ENCODE measurements at regions not wholly inside any gene's neighbourhood (a gene's known extent, or its start where the extent isn't known, plus 50 kb on each side); places are given as distances from the start of the nearest gene placed in this dataset.
"Not testable (repeated sequence)": the region's sequence is repeated elsewhere in the genome, so short reads cannot be mapped to it uniquely, and the experiment has no call there.

DNA sequence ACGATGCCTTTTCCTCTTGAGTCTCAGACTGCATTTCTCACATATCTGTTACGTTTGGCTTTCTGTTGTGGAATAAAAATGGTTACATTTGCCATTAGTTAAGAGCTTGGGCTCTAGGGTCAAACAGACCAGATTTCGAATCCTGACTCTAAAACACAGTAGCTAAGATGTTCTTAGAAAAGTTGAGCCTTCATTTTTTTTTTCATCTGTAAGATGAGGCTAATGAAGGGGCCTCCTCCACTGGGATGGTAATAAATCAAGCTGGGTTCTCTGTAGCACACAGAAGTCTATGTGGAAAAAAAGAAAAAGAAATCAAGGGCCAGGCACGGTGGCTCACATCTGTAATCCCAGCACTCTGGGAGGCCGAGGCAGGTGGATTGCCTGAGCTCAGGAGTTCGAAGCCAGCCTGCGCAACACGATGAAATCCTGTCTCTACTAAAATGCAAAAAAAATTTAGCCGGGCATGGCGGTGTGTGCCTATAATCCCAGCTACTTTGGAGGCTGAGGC is 49.9 kb upstream of the CAPRIN1 start:
- no peak for DNase-seq (ENCODE audit: low read depth, low spot score)

DNA sequence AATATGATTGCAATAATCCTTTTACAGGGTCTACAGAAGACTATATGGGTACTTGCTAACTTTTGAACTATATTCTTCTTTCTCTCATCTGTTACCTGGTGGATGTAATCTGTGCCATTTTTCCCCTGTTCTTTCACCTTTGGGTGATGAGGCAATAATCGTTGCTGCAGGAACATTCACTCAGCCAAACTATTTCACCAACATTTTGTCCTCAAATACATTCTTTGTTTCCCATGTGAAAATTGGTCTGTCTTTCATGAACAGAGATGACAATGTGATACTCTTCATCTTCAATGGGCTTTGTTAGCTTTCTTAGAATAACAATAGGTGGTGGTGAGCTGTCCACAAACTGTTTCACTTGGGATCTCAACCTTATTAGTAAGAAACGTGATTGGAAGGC is 52.1 kb upstream of the CAPRIN1 start:
- DNase-seq (ENCODE audit: low read depth, low spot score) = no peak

DNA sequence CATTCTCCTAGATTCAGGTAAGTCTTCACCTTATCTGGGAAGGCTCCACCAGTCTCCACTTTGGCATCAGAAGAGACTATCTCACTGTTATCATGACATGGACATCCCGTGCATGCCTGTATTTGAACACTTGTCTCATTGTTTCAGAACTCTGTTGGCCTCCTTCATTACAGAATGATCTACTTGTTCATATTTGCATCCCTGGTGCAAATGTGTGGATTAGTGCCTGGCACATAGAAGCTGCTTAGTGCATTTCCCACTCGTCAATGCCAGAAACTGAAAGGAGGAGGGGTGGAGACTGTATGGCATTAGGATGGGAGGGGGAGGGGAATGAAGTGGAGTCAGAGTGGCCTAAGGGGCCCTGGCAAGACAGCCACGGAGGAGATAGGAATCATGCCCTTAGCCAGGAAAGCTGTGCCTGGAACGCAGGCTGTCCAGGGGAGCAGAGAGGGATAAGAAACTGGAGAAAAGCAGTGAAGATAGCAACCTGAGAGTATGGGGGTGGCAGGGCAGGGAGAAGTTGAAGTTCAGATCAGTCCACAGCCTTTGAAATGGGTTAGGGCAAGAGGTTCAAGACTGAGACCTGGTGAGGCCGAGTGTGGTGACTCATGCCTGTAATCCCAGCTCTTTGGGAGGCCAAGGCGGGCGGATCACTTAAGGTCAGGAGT is 53.8 kb upstream of the CAPRIN1 start:
- DNase-seq (ENCODE audit: low read depth, low spot score) = no peak

DNA sequence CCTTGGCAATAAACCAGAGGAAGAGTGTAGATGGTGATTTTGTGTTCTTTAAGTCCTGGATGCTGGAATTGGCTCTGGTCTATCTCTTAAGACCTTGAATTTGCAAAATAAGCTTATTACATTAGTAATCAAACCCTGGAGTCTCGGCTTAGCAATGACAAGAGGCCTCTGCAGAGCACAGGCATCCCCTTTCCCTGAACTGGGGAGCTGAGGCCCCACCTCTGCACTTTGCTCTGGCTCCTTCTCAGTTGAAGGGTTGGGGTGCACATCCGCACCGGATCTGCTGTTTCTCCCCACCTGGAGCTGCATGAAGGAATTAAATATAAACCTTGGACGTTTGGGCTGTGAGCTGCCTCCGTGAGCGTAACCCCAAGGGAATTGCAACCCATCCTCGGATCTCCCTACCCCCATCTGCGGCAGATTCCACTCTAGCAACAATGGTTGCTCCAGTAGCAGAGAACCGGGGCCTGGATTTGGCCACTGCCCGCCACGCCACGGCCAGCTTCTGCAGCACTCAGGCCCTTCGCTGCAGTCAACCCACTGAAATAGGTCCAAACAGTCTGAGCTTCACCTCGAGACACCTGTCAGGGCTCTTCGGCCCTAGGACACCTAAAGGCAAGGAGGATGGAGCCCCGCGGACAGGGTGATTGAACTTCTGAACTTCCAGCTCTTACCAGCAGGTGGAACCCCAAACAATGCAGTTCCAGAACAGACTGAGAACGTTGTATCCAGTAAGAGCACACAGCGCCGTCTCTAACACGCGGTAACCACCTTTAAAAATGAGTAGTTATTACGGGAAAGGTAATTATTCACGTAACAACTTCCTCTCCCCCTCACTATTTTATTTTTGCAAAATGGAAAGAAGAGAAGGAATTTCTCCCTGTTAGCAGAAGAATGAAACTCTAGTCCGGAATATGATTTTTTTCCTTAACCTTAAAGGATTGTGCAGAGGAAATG is 54.8 kb upstream of the CAPRIN1 start:
- peak; percentile 61 for DNase-seq (ENCODE audit: low read depth, low spot score)

DNA sequence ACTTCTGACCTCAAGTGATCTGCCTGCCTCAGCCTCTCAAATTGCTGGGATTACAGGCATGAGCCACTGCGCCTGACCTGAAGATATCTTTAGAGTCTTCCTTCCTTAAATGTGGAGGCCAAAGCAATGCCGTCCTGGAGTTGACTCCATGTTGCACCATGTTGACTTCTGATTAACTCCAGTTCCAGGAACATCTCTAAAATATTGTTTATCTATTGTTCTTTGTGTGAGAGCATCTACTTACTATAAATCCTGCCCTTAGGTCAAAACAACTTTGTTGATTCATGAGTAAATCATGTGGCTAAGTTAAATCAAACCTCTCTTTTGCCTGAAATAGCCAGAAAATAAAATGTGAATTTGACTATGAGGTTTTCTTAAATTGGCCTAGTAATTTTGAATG is 56.6 kb upstream of the CAPRIN1 start:
- DNase-seq (ENCODE audit: low read depth, low spot score) = no peak

DNA sequence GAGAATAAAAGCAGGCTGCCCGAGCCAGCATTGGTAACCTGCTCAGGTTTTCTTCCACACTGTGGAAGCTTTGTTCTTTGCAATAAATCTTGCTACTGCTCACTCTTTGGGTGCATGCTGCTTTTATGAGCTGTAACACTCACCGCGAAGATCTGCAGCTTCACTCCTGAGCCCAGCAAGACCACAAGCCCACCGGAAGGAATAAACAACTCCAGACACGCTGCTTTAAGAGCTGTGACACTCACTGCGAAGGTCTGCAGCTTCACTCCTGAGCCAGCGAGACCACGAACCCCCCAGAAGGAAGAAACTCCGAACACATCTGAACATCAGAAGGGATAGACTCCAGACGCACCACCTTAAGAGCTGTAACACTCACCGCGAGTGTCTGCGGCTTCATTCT is 60.4 kb upstream of the CAPRIN1 start:
- DNase-seq (ENCODE audit: low read depth, low spot score) = not testable (repeated sequence)

DNA sequence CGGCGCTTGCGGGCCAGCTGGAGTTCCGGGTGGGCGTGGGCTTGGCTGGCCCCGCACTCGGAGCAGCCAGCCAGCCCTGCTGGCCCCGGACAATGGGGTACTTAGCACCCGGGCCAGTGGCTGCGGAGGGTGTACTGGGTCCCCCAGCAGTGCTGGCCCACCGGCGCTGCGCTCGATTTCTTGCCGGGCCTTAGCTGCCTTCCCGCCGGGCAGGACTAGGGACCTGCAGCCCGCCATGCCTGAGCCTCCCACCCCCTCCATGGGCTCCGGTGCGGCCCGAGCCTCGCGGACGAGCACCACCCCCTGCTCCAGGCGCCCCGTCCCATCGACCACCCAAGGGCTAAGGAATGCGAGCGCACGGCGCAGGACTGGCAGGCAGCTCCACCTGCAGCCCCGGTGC is 61.4 kb upstream of the CAPRIN1 start:
- not testable (repeated sequence) for DNase-seq (ENCODE audit: low read depth, low spot score)

DNA sequence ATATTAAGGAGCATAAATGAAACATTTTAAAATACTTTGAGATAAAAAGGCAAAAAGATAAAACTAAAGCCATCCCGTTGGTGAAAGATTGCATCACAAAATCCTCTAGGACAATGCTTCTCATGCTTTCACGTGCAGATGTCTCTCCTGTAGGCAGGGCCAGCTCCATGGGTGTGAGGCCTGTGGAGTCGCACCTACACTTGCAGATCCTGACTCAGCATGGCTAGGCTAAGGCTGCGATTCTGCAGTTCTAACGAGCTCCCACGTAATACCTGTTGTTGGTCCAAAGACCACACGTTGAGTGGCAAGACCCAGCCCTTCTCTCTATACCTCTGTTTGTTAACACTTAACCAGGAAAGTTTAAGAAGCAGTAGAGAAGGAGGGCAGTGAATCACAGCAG is 62.1 kb upstream of the CAPRIN1 start:
- DNase-seq (ENCODE audit: low read depth, low spot score) = no peak

DNA sequence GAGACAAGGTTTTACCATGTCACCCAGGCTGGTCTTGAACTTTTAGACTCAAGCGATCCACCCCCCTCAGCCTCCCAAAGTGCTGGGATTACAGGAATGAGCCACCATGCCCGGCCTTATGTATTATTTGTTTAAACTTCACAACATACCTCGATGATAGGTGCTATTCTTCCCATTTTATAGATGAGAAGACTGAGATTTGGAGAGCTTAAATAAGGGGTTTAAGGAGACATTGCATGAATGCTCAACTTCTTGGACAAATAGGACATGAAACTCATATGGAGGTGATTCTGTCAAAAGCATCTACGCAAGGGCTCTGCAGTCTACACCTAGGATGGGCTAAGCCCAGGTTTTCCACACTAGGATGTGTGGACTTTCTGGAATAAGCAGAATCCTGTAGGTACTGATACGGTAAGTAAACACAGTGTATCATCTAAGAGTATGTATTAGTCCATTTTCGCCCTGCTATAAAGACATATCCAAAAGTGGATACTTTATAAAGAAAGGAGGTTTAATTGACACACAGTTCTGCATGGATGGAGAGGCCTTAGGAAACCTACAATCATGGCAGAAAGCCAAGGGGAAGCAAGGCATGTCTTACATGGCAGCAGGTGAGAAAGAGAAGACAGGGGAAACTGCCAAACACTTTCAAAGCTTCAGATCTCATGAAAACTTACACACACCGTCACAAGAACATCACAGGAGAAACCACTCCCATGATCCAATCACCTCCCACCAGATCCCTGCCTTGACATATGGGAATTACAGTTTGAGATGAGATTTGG is 62.8 kb upstream of the CAPRIN1 start:
- no peak for DNase-seq (ENCODE audit: low read depth, low spot score)

DNA sequence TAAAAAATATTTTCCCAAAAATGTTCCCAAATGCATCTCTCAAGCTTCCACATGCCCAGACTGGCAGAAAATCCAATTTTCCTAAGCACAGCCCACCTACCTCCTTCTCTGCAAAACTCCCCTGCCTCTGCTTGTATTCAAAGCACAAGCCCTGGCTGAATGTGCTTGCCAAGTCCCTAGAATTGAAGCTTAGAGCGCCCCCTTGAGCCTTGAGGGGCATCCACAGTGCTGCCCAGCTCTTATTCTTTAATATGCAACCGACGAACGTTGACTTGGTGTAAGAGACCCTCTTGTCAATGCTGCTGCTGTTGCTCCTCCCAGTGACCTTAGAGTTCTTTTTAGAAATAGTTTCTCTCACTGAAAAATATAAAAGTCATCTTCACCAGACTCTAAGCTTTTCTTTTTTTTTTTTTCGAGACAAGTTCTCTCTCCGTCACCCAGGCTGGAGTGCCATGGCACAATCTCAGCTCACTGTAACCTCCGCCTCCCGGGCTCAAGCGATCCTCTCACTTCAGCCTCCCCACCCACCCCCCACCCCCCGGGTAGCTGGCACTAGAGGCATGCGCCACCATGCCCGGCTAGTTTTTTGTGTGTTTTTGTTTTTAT is 63.5 kb upstream of the CAPRIN1 start:
- peak; percentile 55 for DNase-seq (ENCODE audit: low read depth, low spot score)

DNA sequence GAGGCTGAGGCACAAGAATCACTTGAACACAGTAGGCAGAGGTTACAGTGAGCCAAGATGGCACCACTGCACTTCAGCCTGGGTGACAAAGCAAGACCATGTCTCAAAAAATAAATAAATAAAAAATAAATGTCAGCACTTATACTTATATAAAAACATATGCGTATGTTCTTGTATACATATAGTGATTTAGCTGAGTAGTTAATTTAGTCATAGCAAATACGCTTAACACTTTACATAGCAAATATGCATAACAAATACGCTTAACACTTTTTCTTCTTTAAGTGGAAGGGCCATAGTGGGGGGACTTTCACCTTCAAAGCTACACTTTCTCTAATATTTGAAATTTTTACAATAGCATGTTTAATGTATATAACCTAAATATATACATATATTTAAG is 64.0 kb upstream of the CAPRIN1 start:
- DNase-seq (ENCODE audit: low read depth, low spot score) = no peak

DNA sequence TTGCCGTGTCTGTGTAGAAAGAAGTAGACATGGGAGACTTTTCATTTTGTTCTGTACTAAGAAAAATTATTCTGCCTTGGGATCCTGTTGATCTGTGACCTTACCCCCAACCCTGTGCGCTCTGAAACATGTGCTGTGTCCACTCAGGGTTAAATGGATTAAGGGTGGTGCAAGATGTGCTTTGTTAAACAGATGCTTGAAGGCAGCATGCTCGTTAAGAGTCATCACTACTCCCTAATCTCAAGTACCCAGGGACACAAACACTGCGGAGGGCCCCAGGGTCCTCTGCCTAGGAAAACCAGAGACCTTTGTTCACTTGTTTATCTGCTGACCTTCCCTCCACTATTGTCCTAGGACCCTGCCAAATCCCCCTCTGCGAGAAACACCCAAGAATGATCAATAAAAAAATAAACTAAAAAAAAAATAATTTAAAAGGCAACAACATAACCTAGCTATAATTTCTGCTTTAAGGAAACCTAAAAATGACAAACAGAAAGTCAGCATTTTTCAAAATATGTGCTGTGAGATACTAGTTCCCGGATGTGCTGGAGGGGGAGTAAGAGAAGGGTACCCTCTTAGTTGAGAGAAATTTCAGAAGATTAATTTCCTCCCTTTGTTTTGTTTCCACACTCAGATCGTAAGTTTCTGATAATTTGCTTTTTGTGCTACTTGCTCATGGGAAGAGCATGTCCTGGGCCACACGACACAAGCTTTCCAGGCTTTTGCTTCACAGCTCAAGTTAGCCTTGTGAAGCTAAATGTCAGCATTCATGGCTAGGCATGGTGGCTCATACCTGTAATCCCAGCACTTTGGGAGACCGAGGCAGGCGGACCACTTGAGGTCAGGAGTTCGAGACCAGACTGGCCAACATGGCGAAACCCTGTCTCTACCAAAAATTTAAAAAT is 64.7 kb upstream of the CAPRIN1 start:
- not testable (repeated sequence) for DNase-seq (ENCODE audit: low read depth, low spot score)

DNA sequence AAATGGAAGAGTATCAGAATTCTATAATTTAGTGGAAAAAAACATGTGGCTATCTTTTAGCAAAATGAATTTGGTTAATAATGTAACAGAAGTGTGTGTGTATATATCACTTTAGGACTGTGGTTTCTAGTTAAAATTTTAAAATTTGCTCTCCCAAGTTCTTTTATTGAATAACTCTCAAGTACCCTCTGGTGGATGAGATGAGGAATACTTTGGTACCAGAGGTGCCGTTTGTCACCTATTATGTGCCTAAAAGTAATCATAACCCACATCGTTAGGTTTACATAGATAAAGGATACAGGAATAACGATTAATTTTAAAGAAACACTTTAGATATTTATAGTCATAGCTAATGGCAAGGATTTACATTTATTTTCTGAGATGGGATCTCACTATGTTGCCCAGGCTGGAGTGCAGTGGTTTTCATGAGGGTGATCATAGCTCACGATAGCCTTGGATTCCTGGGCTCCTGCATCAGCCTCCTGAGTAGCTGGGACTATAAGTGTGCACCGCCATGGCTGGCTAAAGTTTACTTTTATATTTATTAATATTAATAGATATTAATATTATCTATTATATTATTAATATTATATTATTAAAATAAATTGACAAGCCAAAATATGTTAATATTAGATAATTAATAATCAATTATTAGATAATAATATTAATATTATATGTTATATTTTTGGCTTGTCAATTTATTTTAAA is 66.7 kb upstream of the CAPRIN1 start:
- no peak for DNase-seq (ENCODE audit: low read depth, low spot score)

DNA sequence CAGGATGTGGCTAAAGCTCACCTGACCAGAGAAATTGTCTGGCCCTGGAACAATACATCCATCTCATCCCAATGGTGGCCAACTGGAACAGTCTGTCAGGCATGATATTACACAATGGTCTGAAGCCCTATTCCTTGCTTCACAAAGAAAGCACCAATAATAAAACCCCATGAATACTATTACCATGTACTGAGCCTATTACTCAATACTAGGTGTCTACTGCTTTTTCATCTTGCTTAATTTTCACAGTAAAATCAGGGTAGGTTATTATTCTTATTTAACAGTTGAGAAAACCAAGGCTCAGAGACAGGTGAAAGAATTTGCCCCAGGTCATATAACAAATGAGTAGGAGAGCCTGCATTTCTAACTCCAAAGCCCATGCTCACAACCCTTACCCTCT is 68.9 kb upstream of the CAPRIN1 start:
- DNase-seq (ENCODE audit: low read depth, low spot score) = no peak

DNA sequence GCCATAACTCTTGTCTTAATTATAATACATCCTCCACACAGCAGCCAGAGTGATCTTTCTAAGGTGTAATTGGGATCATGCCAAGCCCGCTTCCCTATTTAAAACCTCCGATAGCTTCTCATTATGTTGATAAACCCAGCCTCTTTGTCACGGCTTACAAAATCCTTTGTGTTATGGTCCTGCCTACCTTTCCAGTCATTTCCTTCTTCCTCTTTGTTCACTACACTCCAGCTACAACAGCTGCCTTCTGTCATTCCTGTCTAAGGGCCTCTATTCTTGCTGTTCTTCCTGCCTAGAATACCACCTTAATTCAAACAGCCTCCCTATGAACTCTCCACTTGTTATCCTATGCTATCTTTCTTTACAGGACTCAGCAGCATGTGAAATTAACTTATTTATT is 70.6 kb upstream of the CAPRIN1 start:
- no peak for DNase-seq (ENCODE audit: low read depth, low spot score)

DNA sequence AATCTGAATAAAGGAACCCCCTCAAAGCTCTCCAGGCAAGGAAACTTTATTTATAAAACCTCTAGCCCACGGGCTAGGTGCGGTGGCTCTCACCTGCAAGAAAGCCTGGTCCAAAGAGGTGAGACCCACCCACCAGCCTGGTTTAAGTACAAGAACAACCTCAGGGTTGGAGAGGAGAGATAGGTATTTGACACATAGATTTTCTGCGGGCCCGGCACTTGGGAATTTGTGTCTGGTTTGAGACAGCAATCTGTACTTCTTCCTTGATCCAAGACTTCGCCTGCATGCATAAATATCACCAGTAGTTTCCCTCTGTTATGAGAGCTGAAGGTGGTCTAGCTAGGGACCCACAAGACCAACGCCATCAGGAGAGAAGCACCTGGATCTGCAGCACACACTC is 73.2 kb upstream of the CAPRIN1 start:
- no peak for DNase-seq (ENCODE audit: low read depth, low spot score)

DNA sequence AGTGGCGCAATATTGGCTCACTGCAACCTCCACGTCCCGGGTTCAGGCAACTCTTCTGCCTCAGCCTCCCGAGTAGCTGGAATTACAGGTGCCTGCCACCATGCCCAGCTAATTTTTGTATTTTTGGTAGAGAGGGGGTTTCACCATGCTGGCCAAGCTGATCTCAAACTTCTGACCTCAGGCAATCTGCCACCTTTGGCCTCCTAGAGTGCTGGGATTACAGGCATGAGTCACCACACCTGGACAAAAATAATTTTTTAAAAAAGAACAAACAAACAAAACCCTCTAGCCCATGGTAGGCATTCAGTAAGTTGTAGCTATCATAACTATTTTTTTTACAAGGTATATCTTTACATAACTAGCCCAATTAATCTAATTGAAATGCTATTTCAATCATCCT is 73.9 kb upstream of the CAPRIN1 start:
- no peak for DNase-seq (ENCODE audit: low read depth, low spot score)

DNA sequence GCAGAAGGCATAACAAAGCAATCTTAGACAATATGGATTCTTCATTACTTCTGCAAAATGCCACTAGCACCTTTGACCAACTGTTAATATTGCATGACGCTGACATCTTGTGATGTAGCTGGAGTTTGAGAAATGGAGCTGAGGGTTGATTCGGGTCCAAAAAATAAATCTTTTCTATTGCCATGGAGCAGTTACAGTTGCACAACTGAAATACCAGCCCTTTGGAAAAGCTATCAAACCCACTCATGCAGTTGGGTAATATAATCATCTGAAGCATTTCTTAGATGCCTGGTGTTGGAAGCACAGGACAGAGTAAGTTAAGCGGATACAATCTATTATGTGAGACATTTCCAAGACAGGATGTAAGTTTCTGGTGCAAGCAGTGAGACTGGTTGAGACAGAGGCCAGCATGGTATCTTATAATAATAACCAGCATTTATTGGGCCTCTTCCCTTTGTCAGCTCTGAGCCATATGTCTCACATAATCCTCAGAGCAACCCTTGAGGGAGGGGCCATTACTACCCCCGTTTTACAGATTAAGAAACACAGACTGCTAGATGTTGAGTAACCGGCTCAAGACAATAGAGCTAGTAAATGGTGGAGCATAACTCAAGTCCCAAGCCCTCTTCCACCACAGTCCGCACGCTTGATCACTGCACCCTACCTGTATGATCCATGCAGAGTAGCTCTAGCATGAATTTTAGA is 74.9 kb upstream of the CAPRIN1 start:
- no peak for DNase-seq (ENCODE audit: low read depth, low spot score)

DNA sequence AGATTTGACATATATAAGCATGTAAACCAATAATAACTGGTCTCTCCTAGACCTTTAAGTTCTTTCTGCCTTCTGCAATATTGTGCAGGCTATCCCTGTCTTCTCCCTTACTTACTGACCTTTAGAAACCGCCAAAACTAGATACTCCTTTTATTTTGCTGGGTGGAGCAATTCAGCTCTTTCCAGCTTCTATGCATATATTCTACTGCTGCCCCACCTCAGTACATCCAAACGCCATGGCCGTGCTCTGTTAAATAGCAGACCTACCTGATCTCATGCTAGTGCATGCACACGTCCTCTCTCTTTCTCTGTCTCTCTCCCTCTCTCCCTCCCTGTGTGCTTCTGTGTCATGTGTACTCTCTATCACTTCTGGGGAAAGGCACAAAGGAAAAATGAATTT is 76.7 kb upstream of the CAPRIN1 start:
- DNase-seq (ENCODE audit: low read depth, low spot score) = no peak

All from activated naive CD8-positive, alpha-beta T cell treated with anti-CD3 and anti-CD28 coated beads, Interleukin-2, amount 50 U/mL, for 16 hours (primary cell).